HG02571 (cell line): ENCODE measurements at regions not wholly inside any gene's neighbourhood (a gene's known extent, or its start where the extent isn't known, plus 50 kb on each side); places are given as distances from the start of the nearest gene placed in this dataset.
A peak's percentile ranks its signal among the peaks of the same experiment; 100 is the strongest.

Experiments
- ATAC-seq: cut with Tn5 transposase; IDR thresholded peaks from one replicate; pipeline ENCODE4 v1.9.1; 2021; ENCODE audit warnings: mild to moderate bottlenecking, moderate library complexity; ENCODE audit not compliant: unreplicated experiment

GRCh38 chr2:204223544-204223943 is 287.0 kb downstream of the ICOS start:
- ATAC-seq: no peak

- ATAC-seq: no peak
These were observed 289.1 kb downstream of the ICOS start for GRCh38 chr2:204225671-204226073.

GRCh38 chr2:204226305-204226880 is 289.8 kb downstream of the ICOS start:
- ATAC-seq: no peak

GRCh38 chr2:204228169-204228886 is 291.8 kb downstream of the ICOS start:
- ATAC-seq: no peak

- no peak for ATAC-seq
These were observed 297.7 kb downstream of the ICOS start for GRCh38 chr2:204234248-204234647.

- no peak for ATAC-seq
These were observed 298.3 kb downstream of the ICOS start for GRCh38 chr2:204234879-204235278.

- no peak for ATAC-seq
These were observed 300.9 kb downstream of the ICOS start for GRCh38 chr2:204237416-204237815.

GRCh38 chr2:204239411-204240165 is 303.0 kb downstream of the ICOS start:
- ATAC-seq: no peak

GRCh38 chr2:204240961-204241360 is 304.3 kb upstream of the PARD3B start:
- no peak for ATAC-seq

- ATAC-seq: no peak
These were observed 295.8 kb upstream of the PARD3B start for GRCh38 chr2:204249437-204249836.

GRCh38 chr2:204250692-204251091 is 294.6 kb upstream of the PARD3B start:
- peak; percentile 17 for ATAC-seq

GRCh38 chr2:204251158-204251997 is 293.9 kb upstream of the PARD3B start:
- peak; percentile 62 for ATAC-seq

GRCh38 chr2:204251998-204252376 is 293.3 kb upstream of the PARD3B start:
- ATAC-seq: no peak

GRCh38 chr2:204255071-204255470 is 290.2 kb upstream of the PARD3B start:
- ATAC-seq: no peak

GRCh38 chr2:204255526-204255925 is 289.7 kb upstream of the PARD3B start:
- ATAC-seq: no peak

- no peak for ATAC-seq
These were observed 287.5 kb upstream of the PARD3B start for GRCh38 chr2:204257781-204258180.

- ATAC-seq: no peak
These were observed 286.4 kb upstream of the PARD3B start for GRCh38 chr2:204258890-204259289.

GRCh38 chr2:204260162-204260877 is 285.0 kb upstream of the PARD3B start:
- no peak for ATAC-seq

GRCh38 chr2:204260901-204261300 is 284.4 kb upstream of the PARD3B start:
- ATAC-seq: no peak

- no peak for ATAC-seq
These were observed 283.4 kb upstream of the PARD3B start for GRCh38 chr2:204261846-204262245.
